ENCODE measurements at regions not wholly inside any gene's neighbourhood (a gene's known extent, or its start where the extent isn't known, plus 50 kb on each side); places are given as distances from the start of the nearest gene placed in this dataset.

GRCh38 chr15:92706201-92706600 lies 50.6 kb upstream of the FAM174B start:
- Histone ChIP-seq H2BK5ac (ENCODE audit: low read depth, low read length) (no peak overlapping the region), H2AK5ac (ENCODE audit: low read depth, low read length) (no peak overlapping the region), H2BK120ac (replicated peaks; ENCODE audit: low read depth, low read length) (no peak overlapping the region), H3K9me3 (ENCODE audit: insufficient read depth in 2 of 2, low read depth in 1 of 2, low read length in 1 of 2) (no peaks in the 10 kb centered on the region), H2AFZ (ENCODE audit: low read length) (no peak overlapping the region), H3K23me2 (ENCODE audit: low read depth, low read length) (no peaks in the 10 kb centered on the region), H3K4me3 (ENCODE audit: extremely low read depth in 1 of 4, insufficient read depth in 2 of 4, low read depth in 3 of 4, low read length in 4 of 4) (no peak overlapping the region), H4K91ac (replicated peaks; ENCODE audit: insufficient read length, low read length) (no peak overlapping the region), H3K27me3 (replicated peaks in 1 of 4; ENCODE audit: control insufficient read depth in 3 of 4, extremely low read depth in 1 of 4, insufficient read depth in 3 of 4, low read length in 3 of 4) (peaks cover 0 to 4% (median 0%) of the 10 kb centered on the region in 4 experiments; a peak in 4 of 7 replicates), H3K79me2 (ENCODE audit: control insufficient read depth in 1 of 2, insufficient read depth in 2 of 2, low read length in 2 of 2) (no peaks in the 10 kb centered on the region), H2BK20ac (ENCODE audit: low read length) (0 out of 2 replicates have a peak overlapping the region, but pooled peaks have one; percentile 16), H3K36me3 (ENCODE audit: control insufficient read depth in 2 of 4, insufficient read depth in 4 of 4, low read length in 3 of 4) (no peaks in the 10 kb centered on the region), H3K9ac (replicated peaks in 1 of 4; ENCODE audit: extremely low read depth in 1 of 4, low read depth in 3 of 4, low read length in 3 of 4) (no peak overlapping the region), H3K23ac (ENCODE audit: insufficient read length) (no peak overlapping the region), H3K27ac (ENCODE audit: low read depth, low read length) (no peak overlapping the region), H3K4ac (replicated peaks; ENCODE audit: insufficient read length, low read depth, low read length) (no peak overlapping the region), H3K14ac (ENCODE audit: insufficient read length) (no peak overlapping the region), H3K4me1 (replicated peaks in 1 of 4; ENCODE audit: control insufficient read depth in 3 of 4, insufficient read depth in 4 of 4, low read length in 3 of 4) (peaks cover 0 to 2% (median 0%) of the 10 kb centered on the region in 4 experiments; a peak in 1 of 7 replicates), H4K20me1 (replicated peaks in 1 of 2; ENCODE audit: control insufficient read depth in 1 of 2, insufficient read depth in 2 of 2, low read length in 2 of 2) (no peaks in the 10 kb centered on the region), H2BK15ac (ENCODE audit: low read length) (no peak overlapping the region), H4K8ac (ENCODE audit: extremely low read depth, insufficient read depth, low read length) (no peak overlapping the region), H3K18ac (ENCODE audit: extremely low read depth, low read length) (0 out of 2 replicates have a peak overlapping the region, but pooled peaks have one; percentile 27), H2BK12ac (ENCODE audit: low read depth, low read length) (no peak overlapping the region), H3K4me2 (ENCODE audit: insufficient read depth in 1 of 2, low read depth in 2 of 2, low read length in 2 of 2) (no peak overlapping the region), H3K56ac (replicated peaks; ENCODE audit: insufficient read length, low read depth, low read length) (no peak overlapping the region), H4K5ac (ENCODE audit: insufficient read length, low read depth, low read length) (no peak overlapping the region), H3K79me1 (ENCODE audit: low read depth, low read length) (no peaks in the 10 kb centered on the region)
- FAIRE-seq (no peak), DNase-seq (ENCODE audit: low read depth in 1 of 2, low spot score in 2 of 2) (no peak)
- TF ChIP-seq NRF1 (IDR thresholded peaks at IDR 0.05; ENCODE audit: low read depth, low read length), result no peak
- no peak for TF ChIP-seq CEBPB (IDR thresholded peaks at IDR 0.05; ENCODE audit: low read depth, low read length)
- TF ChIP-seq RFX5 (IDR thresholded peaks at IDR 0.05; ENCODE audit: borderline replicate concordance, low read depth, low read length), result no peak
- no peak for TF ChIP-seq MAFK (IDR thresholded peaks at IDR 0.05; ENCODE audit: low read depth, low read length)
- TF ChIP-seq PHF8 (conservative IDR thresholded peaks at IDR 0.05; ENCODE audit: low read depth, low read length), result no peak
- no peak for TF ChIP-seq KDM1A (IDR thresholded peaks at IDR 0.05; ENCODE audit: borderline replicate concordance, low read length)
- TF ChIP-seq RXRA (IDR thresholded peaks at IDR 0.05; ENCODE audit: insufficient read depth, low read depth, low read length), result no peak
- WGBS, 2 experiments (ENCODE audit: extremely low coverage in 1 of 2, insufficient coverage in 1 of 2, insufficient read length in 1 of 2, insufficient replicate concordance in 2 of 2, low coverage in 1 of 2, low lambda C conversion rate in 2 of 2, missing lambda C conversion rate in 1 of 2), result 85% methylated on average over 7 of the region's 7 CpGs; no CpG with 5 or more reads in 1 of the 2 experiments
- ChIA-PET CTCF (ENCODE audit: partially characterized antibody) (interaction anchor here (1.7 to 9.0 kb wide), 4 partner anchors 9 to 36 kb away, joined by 5 to 67 read pairs (median 7); no protein-coding TSS in a partner anchor), POLR2A (ENCODE audit: partially characterized antibody) (no interaction called here)
